HPDE6-E6E7 (cell line): ENCODE measurements at regions not wholly inside any gene's neighbourhood (a gene's known extent, or its start where the extent isn't known, plus 50 kb on each side); places are given as distances from the start of the nearest gene placed in this dataset.
"Not testable (repeated sequence)": the region's sequence is repeated elsewhere in the genome, so short reads cannot be mapped to it uniquely, and the experiment has no call there.

Experiments
- DNase-seq: peaks from one replicate; pipeline ENCODE4 v3.0.0; 2011; ENCODE audit warnings: missing footprints; ENCODE audit errors: extremely low spot score

- DNase-seq = no peak
These were observed 85.5 kb downstream of the APIP start for GRCh38 chr11:34830648-34831047.

- DNase-seq = no peak
These were observed 86.1 kb downstream of the APIP start for GRCh38 chr11:34830035-34830434.

GRCh38 chr11:34827228-34827627, 89.0 kb downstream of the APIP start:
- no peak for DNase-seq

GRCh38 chr11:34826384-34826726, 89.8 kb downstream of the APIP start:
- no peak for DNase-seq

GRCh38 chr11:34825670-34826383, 90.4 kb downstream of the APIP start:
- DNase-seq = peak; percentile 20

- peak; percentile 31 for DNase-seq
These were observed 90.9 kb downstream of the APIP start for GRCh38 chr11:34825315-34825669.

GRCh38 chr11:34824425-34824824, 91.8 kb downstream of the APIP start:
- DNase-seq = no peak

- DNase-seq = no peak
These were observed 92.5 kb downstream of the APIP start for GRCh38 chr11:34823639-34824038.

- DNase-seq = no peak
These were observed 93.0 kb downstream of the APIP start for GRCh38 chr11:34823197-34823596.

- no peak for DNase-seq
These were observed 96.3 kb downstream of the APIP start for GRCh38 chr11:34819740-34820482.

- not testable (repeated sequence) for DNase-seq
These were observed 98.4 kb downstream of the APIP start for GRCh38 chr11:34817812-34818211.

- no peak for DNase-seq
These were observed 99.4 kb downstream of the APIP start for GRCh38 chr11:34816698-34817213.

GRCh38 chr11:34812905-34813576, 103.1 kb downstream of the APIP start:
- no peak for DNase-seq

- no peak for DNase-seq
These were observed 104.3 kb downstream of the APIP start for GRCh38 chr11:34811858-34812257.

- DNase-seq = no peak
These were observed 106.0 kb downstream of the APIP start for GRCh38 chr11:34810107-34810562.

- DNase-seq = peak; percentile 38
These were observed 106.7 kb downstream of the APIP start for GRCh38 chr11:34809191-34810106.

- no peak for DNase-seq
These were observed 109.3 kb downstream of the APIP start for GRCh38 chr11:34806875-34807274.

GRCh38 chr11:34805937-34806336, 110.2 kb downstream of the APIP start:
- DNase-seq = no peak

- no peak for DNase-seq
These were observed 116.3 kb downstream of the APIP start for GRCh38 chr11:34799848-34800247.

GRCh38 chr11:34798985-34799384, 117.2 kb downstream of the APIP start:
- no peak for DNase-seq

- not testable (repeated sequence) for DNase-seq
These were observed 118.7 kb downstream of the APIP start for GRCh38 chr11:34797497-34797896.

GRCh38 chr11:34795641-34796040, 120.5 kb downstream of the APIP start:
- no peak for DNase-seq
